GM06990 (cell line): ENCODE measurements at regions not wholly inside any gene's neighbourhood (a gene's known extent, or its start where the extent isn't known, plus 50 kb on each side); places are given as distances from the start of the nearest gene placed in this dataset.

Experiments
- DNase-seq: peaks from one replicate; pipeline ENCODE4 v3.0.0-alpha.2; 2011; ENCODE audit not compliant: insufficient read length; ENCODE audit errors: extremely low read depth
- H3K27me3 ChIP-seq: replicated peaks from 2 replicates; pipeline ENCODE4 v1.6.0; 2011; ENCODE audit warnings: low read length; ENCODE audit not compliant: control insufficient read depth, insufficient read depth
- H3K36me3 ChIP-seq: 2 replicates; pipeline ENCODE4 v1.5.1; 2011; ENCODE audit warnings: low read length; ENCODE audit not compliant: control insufficient read depth, insufficient read depth
- H3K4me3 ChIP-seq: replicated peaks from 2 replicates; pipeline ENCODE4 v1.5.1; 2011; ENCODE audit warnings: low read depth, mild to moderate bottlenecking, control low read depth, low read length
- TF ChIP-seq, protein P1 (sequence below): IDR thresholded peaks from 2 replicates; pipeline ENCODE4 v1.5.1; 2011; ENCODE audit warnings: low read length, control low read depth, mild to moderate bottlenecking, inconsistent platforms; ENCODE audit not compliant: insufficient read depth, poor library complexity, severe bottlenecking

- Histone ChIP-seq H3K36me3 (no peaks in the 10 kb centered on the region), H3K4me3 (no peak overlapping the region), H3K27me3 (no peaks in the 10 kb centered on the region)
- TF ChIP-seq, protein P1, sequence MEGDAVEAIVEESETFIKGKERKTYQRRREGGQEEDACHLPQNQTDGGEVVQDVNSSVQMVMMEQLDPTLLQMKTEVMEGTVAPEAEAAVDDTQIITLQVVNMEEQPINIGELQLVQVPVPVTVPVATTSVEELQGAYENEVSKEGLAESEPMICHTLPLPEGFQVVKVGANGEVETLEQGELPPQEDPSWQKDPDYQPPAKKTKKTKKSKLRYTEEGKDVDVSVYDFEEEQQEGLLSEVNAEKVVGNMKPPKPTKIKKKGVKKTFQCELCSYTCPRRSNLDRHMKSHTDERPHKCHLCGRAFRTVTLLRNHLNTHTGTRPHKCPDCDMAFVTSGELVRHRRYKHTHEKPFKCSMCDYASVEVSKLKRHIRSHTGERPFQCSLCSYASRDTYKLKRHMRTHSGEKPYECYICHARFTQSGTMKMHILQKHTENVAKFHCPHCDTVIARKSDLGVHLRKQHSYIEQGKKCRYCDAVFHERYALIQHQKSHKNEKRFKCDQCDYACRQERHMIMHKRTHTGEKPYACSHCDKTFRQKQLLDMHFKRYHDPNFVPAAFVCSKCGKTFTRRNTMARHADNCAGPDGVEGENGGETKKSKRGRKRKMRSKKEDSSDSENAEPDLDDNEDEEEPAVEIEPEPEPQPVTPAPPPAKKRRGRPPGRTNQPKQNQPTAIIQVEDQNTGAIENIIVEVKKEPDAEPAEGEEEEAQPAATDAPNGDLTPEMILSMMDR, result no peak
- no peak for DNase-seq
Measured at GRCh38 chr3:105032541-105032940, 334.2 kb upstream of the ALCAM start.

DNA sequence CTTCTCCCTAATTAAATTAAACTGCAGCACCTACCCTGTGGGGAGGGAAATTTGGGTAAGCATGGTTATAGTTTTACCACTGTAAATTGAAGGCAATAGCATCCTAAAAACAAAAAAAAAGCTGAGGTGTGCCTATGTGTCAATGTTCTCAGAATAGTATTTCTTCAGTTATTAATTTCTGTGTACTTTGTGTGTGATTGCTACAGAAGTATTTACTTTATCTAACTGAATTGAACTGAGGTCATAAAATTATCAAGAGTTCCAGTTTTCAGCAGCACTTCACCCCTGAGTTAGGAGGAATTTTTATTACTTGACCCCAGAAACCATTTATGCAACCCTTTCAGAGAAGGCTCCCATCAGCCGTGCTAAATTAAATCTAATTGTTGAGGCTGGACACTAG lies 333.6 kb upstream of the ALCAM start:
- DNase-seq, result no peak
- no peaks in the 10 kb centered on the region for H3K36me3 ChIP-seq
- TF ChIP-seq, protein P1, result no peak
- H3K27me3 ChIP-seq, result no peaks in the 10 kb centered on the region
- H3K4me3 ChIP-seq, result no peak overlapping the region

GRCh38 chr3:105039004-105039403 lies 327.7 kb upstream of the ALCAM start:
- H3K36me3 ChIP-seq, result no peaks in the 10 kb centered on the region
- TF ChIP-seq, protein P1, result no peak
- DNase-seq, result no peak
- H3K27me3 ChIP-seq, result no peaks in the 10 kb centered on the region
- no peak overlapping the region for H3K4me3 ChIP-seq

DNA sequence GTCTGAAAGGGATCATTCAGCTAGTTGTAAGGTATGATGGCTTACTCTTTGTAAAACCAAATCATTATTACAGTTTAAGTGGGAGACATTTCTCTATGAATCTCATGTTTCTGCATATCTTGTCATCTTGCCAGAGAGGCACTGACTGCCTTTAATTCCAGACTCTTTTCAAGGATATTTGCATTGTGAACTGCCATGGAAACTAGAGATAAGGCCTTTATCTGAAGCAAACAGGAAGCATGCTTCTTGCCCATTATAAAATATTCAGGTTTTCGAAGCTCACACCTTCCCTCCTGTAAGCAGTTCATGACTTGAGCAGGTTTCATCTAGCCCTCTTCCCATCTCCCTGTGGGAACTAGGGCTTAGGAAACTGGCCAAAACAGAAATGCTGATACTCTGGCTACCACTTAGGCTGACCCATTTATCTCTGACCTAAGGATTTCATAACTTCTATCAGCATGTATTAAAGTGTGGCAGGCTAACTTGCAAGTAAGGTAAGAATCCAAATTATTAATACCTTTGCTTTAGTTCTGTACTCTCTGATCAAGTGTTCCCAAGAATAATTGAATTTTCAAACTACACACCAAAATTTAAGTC lies 326.6 kb upstream of the ALCAM start:
- Histone ChIP-seq H3K4me3 (no peak overlapping the region), H3K36me3 (no peaks in the 10 kb centered on the region), H3K27me3 (no peaks in the 10 kb centered on the region)
- TF ChIP-seq, protein P1, result no peak
- DNase-seq, result no peak

DNA sequence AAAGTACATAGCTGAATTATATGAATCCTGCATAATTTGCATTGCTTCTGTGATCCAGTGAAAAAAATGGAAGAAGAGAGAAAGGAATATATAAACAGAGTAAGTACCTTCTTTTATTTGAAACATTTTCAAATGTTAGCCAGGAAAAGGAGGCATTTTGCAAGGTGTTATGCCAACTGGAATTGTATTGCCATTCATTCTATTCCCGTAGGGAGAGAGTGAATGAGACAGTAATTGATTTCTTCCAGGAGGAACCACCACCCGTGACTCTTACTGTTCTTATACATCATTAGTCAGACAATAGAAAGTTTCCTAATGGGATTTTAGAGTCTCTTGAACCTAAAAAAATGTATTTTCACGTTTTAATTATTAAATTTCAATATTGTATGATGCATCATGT lies 324.1 kb upstream of the ALCAM start:
- no peaks in the 10 kb centered on the region for H3K27me3 ChIP-seq
- DNase-seq, result no peak
- TF ChIP-seq, protein P1, result no peak
- no peaks in the 10 kb centered on the region for H3K36me3 ChIP-seq
- no peak overlapping the region for H3K4me3 ChIP-seq

GRCh38 chr3:105051111-105051510 lies 315.6 kb upstream of the ALCAM start:
- TF ChIP-seq, protein P1, result no peak
- Histone ChIP-seq H3K36me3 (no peaks in the 10 kb centered on the region), H3K27me3 (no peaks in the 10 kb centered on the region)

More at GRCh38 chr3:105051111-105051510, 315.6 kb upstream of the ALCAM start:
- H3K4me3 ChIP-seq, result no peak overlapping the region
- DNase-seq, result no peak
